SH-SY5Y (cell line): ENCODE measurements at regions not wholly inside any gene's neighbourhood (a gene's known extent, or its start where the extent isn't known, plus 50 kb on each side); places are given as distances from the start of the nearest gene placed in this dataset.

Experiments used
- GATA2 ChIP-seq: IDR thresholded peaks from 2 replicates; pipeline ENCODE4 v1.6.1; 2011; ENCODE audit warnings: mild to moderate bottlenecking, low read depth, low read length
- GATA3 ChIP-seq: IDR thresholded peaks from 2 replicates; pipeline ENCODE4 v1.6.1; 2011; ENCODE audit warnings: low read depth, mild to moderate bottlenecking, low read length, moderate library complexity

- no peak for TF ChIP-seq GATA3
- TF ChIP-seq GATA2 = no peak
These were observed 53.6 kb upstream of the SIMC1 start for GRCh38 chr5:176184608-176185132.
